ENCODE measurements at regions not wholly inside any gene's neighbourhood (a gene's known extent, or its start where the extent isn't known, plus 50 kb on each side); places are given as distances from the start of the nearest gene placed in this dataset.
"Not testable (repeated sequence)": the region's sequence is repeated elsewhere in the genome, so short reads cannot be mapped to it uniquely, and the experiment has no call there.

DNA sequence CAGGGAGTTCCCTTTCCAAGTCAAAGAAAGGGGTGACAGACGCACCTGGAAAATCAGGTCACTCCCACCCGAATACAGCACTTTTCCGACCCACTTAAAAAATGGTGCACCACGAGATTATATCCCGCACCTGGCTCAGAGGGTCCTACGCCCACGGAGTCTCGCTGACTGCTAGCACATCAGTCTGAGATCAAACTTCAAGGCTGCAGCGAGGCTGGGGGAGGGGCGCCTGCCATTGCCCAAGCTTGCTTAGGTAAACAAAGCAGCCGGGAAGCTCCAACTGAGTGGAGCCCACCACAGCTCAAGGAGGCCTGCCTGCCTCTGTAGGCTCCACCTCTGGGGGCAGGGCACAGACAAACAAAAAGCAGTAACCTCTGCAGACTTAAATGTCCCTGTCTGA is 277.8 kb upstream of the ARHGAP42 start:
- in situ Hi-C loops (cut with HindIII; ENCODE audit: low sequenced_read_pairs) = not testable (repeated sequence)

DNA sequence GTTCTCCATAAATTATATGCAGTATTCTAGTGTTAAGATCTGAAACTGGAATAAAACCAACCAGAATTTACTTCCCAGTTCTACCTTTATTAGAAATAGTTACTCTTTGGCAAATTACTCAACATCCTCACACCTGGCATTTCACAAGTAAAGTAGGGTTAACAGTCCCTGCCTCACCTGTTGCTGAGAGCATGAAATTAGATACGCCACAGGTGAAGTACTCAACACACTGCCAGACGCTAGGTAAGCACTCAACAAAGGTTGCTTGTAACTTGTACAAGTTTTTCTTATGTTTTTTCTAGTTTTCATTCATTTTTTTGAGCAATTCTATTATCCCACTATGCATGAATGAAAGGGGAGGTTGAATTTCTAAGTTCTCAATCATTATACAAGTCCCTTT is 267.6 kb upstream of the ARHGAP42 start:
- in situ Hi-C loops (cut with HindIII; ENCODE audit: low sequenced_read_pairs) = no loop called here

DNA sequence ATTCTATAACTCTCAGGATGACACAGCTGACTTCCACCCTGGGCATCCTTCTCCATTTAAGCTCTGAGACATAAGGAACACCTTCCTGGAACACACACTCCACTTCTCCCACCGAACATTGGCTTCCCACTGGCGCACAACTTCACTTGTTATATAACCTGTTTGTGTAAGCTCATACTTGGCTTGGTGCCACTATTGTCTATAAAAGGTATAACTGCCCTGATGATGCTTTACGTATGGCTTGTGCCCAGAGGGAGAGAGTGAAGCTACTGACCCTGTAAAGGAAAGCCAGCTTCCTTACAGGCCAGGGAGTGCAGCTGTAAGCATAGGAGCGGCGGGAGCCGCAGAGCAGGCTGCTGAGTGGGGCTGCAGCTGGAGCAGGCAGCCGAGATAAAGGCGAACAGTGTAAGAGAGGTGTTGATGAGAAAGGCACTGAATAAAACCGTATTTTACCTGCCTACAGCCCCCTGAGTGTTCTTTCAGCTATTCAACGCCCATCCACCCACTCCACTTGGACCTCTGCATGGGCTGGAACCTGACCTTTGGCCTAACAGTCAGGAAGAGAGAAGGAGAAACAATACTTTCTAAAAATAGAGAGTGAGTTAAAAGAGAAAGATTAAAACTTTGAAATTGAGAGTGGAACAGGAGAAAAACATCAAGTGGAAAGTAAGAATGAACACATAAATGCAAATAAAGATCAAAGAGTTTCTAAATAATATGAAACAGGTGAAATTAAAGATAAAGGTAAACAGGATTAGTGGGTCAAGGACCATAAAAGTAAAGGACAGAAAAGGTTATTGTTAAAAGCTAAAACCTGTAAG is 252.1 kb upstream of the ARHGAP42 start:
- in situ Hi-C loops (cut with HindIII; ENCODE audit: low sequenced_read_pairs) = no loop called here

DNA sequence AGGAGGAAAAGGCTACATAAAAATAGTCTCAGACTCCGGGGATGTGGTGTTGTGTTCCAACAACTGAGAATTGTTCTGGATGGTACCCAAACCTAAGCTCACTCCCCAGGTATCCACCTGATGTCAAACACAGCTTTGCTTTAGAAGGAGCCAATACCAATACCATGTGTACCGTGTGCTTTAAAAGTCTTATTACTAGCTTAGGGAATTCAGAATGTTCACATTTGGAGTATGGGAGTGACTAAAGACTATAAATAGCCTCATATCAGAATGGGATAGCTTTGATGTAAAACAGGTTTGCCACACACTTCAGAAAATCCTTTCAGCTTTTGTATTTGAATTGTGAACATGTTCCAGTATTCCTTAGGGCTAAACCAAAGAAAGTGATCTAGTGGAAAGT is 248.7 kb upstream of the ARHGAP42 start:
- in situ Hi-C loops (cut with HindIII; ENCODE audit: low sequenced_read_pairs) = no loop called here

DNA sequence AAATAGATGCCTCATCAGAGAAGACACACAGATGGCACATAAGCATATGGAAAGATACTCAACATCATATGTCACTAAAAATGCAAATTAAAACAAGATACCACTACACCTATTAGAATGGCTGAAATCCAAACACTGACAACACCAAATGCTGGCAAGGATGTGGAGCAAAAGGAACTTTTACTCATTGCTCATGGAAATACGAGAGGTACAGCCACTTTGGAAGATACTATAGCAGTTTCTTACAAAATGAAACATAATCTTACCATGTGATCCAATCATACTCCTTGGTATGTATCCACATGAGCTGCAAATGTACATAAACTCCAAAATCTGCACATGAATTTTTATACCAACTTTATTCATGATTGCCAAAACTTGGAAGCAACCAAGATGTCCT is 246.0 kb upstream of the ARHGAP42 start:
- in situ Hi-C loops (cut with HindIII; ENCODE audit: low sequenced_read_pairs) = no loop called here

DNA sequence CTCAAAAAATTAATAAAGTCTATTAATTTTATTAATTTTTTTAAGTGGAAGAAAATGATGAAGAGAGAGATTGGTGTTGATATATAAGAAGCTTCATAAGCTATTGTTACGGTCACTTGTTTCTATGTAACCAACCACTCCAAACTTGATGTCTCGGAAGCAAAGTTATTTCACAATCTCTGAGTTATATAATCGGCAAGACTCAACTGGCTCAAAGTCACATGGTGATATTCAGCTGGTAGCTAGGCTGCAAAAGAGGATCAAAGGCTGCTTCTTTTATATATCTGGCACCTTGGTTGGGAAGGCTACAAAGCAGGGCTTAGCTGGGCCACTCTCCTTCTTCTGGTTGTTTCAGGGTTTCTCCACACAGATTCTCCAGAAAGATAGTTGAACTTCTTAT is 245.1 kb upstream of the ARHGAP42 start:
- in situ Hi-C loops (cut with HindIII; ENCODE audit: low sequenced_read_pairs) = no loop called here

DNA sequence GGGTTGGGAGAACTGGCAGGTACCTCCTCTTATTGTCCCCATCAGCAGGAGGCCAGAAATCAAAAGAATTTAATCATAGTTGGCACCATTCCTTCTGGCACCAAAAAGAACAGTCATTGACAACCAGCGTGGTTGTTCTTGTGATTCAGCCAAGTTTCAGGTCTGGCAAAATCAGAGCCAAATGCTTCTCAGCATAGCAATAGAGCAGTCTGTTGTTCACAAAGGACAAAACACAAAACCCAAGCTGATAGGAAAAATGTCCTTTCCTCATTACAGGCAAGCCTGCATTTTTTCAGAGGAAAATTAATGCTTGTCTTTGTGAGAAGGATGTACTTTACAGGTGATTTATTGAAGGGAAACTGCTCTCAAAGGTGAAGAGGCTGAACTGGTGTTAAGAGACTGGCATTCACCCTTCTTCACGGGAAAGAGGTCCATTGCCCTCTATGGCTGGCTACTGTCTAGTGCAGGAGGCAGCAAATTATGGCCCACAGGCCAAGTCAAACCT is 241.8 kb upstream of the ARHGAP42 start:
- in situ Hi-C loops (cut with HindIII; ENCODE audit: low sequenced_read_pairs) = no loop called here

DNA sequence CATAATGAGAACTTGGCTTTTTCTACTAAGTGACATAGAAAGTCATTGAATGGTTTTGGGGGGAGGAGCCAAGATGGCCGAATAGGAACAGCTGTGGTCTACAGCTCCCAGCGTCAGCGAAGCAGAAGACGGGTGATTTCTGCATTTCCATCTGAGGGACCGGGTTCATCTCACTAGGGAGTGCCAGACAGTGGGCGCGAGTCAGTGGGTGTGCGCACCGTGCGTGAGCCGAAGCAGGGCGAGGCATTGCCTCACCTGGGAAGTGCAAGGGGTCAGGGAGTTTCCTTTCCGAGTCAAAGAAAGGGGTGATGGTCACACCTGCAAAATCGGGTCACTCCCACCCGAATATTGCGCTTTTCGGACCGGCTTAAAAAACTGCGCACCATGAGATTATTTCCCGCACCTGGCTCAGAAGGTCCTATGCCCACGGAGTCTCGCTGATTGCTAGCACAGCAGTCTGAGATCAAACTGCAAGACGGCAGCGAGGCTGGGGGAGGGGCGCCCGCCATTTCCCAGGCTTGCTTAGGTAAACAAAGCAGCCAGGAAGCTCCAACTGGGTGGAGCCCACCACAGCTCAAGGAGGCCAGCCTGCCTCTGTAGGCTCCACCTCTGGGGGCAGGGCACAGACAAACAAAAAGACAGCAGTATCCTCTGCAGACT is 235.2 kb upstream of the ARHGAP42 start:
- in situ Hi-C loops (cut with HindIII; ENCODE audit: low sequenced_read_pairs) = not testable (repeated sequence)

DNA sequence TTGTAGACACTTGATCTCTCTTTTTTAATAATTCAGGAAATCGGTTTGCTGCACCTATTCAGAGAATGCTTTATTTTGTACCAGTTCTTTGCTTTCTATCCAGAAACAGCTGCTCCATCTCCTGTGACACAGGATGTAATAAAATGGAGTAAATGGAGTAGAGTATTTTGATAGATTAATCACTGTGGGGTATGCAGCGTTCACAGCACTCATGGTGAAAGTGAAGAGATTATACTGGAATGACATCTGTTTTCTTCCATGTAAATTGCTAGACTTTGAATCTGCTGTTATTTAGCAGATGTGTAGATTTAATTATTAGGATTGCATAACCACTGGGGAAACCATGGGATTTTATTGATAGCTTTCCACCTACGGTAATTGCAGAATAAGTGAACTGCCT is 227.3 kb upstream of the ARHGAP42 start:
- in situ Hi-C loops (cut with HindIII; ENCODE audit: low sequenced_read_pairs) = no loop called here

DNA sequence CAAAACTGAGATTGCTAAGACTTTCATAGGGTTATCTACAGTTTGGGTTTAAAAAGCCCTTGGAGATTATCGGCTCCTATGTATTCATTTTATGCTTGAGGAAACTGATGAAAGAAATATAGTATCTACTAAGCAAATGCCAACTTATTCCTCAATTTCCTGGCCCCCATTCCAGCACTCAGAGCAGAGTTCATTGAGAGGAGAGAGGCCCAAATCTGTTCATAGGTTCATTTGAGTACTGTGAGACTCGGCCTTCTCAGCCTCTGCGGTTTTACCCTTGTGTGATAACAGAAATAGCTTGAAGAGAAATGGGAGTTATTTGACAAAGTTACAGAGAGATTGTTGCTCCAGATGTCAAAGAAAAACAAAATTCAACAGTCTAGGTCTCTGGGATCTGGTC is 226.7 kb upstream of the ARHGAP42 start:
- in situ Hi-C loops (cut with HindIII; ENCODE audit: low sequenced_read_pairs) = no loop called here

DNA sequence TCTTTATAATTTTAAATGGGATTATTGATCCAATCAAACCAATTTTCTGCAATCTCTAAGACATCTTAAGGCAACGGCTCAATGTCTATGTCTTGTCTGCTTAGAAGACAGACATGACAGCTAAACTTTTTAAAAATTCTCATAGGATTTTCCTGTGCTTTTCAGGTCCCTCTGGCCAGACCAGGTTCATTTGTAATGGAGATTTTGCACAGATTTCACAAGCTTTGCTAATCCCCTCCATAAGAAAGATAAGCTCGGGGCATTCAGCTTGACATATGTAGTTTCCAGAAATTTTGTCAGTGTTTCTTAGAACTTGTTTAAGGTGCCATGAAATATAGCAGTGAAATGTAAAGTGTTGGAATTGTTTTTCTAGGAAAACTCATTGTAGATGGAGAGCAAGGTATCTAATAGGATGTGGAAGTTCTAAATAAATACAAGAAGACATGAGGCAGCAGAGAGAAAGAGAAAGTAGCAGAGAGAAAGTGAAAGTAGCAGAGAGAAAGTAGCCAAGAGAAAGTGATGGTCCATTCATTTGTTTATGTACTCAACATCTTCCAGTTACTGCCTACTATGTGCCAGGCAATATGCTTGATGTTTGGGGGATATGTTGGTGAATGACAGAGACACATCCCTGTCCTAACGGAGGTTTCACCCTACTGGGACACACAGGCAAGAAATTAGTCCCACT is 219.1 kb upstream of the ARHGAP42 start:
- in situ Hi-C loops (cut with HindIII; ENCODE audit: low sequenced_read_pairs) = no loop called here

DNA sequence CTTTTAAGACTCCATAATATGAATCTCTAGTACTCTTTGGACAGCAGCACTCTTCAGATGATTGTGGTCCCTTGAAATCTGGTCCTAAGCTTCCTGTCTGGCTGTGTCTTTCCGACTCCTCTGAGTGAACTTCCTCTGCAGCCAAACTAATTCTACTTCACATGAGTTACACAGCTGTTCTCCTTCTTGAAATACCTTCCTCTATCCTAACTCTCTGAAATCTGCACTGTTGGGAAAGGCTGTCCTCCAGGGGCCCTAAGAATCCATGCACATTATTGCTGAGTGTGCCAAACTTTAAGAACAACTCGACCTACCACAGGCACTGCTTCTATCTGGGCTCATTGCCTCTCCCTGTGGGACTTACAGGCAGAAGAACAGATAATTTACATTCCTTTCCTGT is 217.3 kb upstream of the ARHGAP42 start:
- in situ Hi-C loops (cut with HindIII; ENCODE audit: low sequenced_read_pairs) = no loop called here

DNA sequence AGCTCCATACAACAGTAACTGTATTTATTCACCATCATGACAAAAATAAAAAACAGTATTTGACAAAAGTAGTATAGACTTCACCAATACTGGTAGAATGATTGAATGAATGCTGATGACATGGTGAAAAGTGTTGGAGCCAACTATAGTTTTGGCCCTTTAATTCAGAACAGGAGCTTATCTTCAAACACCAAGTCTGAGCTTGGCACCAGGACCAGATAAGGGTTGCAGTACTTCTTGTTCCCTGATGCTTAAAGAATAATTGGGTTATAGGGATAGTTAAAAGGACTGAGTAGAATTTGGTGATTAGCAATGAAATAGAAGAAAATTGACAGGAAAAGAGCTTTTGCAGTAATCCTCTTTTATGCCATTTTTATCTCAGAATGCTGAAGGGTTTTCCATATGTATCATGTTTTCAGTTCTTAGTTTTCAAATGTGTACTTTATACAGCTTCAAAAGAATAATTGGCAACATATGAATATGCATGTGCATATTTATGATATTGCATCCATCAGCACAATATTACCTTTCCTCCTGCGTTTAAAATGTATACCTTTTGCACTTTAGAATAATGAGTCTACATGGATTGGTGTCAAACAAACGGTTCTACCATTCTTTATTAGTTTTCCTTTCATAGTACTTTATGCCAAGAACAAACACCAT is 214.2 kb upstream of the ARHGAP42 start:
- in situ Hi-C loops (cut with HindIII; ENCODE audit: low sequenced_read_pairs) = no loop called here

DNA sequence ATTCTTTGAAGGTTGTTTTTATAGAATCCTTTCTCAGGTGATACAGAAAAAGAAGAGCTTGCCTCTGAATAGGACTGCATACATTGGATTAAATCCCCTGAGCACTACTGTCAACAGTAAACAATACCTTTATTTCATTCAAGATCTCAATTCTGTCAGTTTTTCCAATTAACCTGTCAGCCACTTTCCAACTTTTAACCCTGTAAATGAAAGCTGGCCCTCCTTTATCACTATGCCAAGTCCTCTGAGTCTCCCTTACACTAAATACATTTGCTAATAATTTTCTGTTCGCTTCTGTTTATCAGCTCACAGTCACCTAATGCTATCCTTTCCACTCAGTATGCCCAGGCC is 213.7 kb upstream of the ARHGAP42 start:
- in situ Hi-C loops (cut with HindIII; ENCODE audit: low sequenced_read_pairs) = no loop called here

DNA sequence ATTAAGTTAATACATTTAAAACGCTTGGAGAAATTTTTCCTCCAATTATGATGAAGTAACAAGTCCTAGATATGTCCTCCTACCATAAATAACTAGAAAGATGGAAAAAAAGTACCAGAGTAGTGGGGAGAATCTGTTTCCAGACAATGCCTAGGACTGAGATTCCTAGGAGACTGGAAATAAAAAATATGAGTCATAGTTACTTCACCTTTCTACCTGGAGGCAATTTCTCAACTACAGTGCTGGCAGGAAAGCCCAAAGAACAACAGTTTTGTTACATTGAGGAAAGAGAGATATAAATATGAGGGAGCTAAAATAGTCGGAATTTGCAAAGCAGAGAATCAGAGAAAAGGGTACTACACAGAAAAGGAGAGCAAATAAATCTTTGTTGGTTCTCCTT is 202.1 kb upstream of the ARHGAP42 start:
- in situ Hi-C loops (cut with HindIII; ENCODE audit: low sequenced_read_pairs) = no loop called here

DNA sequence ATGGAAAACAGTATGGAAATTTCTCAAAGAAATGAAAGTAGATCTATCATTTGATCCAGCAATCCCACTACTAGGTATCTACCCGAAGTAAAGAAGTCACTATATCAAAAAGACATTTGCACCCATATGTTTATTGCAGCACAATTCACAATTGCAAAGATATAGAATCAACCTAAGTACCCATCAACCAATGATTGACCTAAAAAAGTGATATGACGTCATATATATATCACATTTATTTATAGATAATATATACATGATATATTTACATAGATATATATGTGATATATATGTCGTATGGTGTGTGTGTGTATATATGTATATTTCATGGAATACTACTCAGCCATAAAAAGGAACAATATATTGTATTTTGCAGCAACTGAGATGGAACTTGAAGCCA is 188.3 kb upstream of the ARHGAP42 start:
- in situ Hi-C loops (cut with HindIII; ENCODE audit: low sequenced_read_pairs) = no loop called here

DNA sequence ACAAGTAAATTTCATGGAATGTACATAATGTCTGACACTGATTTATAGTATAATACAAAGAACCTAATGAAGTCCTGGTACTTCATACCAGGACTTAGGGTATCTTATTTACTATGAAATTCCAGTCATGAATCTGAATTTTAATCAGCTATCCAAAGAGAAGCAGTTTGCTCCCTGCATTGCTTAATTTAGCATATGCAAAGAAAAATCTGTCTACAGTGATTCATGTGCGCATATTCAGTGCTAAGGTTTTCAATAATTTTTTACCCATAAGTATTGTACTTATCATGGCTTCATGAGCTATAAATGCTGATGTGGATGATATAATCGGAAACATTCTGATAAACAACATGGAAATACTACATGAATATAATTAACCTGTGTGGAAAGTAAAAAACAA is 185.6 kb upstream of the ARHGAP42 start:
- in situ Hi-C loops (cut with HindIII; ENCODE audit: low sequenced_read_pairs) = no loop called here

DNA sequence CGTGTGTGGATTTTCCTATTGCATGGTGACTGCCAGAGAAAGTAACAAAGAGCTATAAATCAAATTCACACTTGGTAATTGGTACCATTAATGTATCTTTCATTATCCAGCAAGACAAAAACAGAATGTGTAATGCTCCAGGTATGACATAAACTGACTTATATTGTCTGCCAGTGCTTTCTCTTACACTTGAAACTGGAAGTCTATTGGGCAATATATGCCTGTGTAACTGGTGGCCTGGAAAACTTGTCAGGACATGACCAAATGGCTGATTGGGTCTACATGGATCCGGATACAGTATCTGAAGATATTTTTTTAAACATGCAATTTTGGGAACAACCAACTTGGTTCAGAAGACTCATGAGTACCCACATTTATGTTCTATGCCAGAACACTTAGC is 174.6 kb upstream of the ARHGAP42 start:
- in situ Hi-C loops (cut with HindIII; ENCODE audit: low sequenced_read_pairs) = no loop called here

DNA sequence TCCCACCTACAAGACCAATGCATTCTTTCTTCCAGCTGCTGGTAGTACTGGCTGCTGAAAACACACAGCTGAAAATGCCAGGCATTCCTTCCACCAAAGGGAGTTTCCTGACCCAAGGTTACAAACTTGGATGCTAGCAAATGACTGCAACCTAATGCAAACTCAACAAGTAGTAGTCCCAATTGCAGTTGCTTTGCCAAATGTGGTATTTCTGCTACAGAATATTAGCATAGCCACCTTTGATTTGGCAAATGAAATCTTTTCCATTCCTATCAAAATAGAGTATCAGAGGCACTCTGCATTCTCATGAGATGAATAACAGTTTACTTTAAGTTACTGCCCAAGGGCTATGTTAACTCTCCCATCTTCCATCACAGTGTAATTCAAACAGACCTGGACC is 172.0 kb upstream of the ARHGAP42 start:
- in situ Hi-C loops (cut with HindIII; ENCODE audit: low sequenced_read_pairs) = no loop called here

DNA sequence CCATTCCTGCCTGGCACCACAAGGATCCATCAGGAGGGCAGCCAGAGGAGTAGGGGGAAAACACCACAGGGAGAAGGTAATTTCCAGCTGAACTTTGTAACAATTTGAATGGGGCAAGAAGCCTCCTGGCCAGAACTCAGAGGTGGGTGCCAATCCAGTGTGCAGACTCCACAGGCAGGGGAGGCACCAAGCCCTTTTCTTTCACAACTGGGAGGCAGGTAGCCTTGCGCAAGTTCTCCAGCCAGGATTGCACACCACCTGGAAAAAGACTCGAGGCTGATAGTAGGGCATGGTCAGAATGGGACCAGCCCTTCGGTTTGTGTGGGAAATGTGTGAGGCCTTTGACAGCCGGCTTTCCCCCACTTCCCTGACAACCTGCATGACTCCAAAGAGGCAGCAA is 161.9 kb upstream of the ARHGAP42 start:
- in situ Hi-C loops (cut with HindIII; ENCODE audit: low sequenced_read_pairs) = no loop called here

DNA sequence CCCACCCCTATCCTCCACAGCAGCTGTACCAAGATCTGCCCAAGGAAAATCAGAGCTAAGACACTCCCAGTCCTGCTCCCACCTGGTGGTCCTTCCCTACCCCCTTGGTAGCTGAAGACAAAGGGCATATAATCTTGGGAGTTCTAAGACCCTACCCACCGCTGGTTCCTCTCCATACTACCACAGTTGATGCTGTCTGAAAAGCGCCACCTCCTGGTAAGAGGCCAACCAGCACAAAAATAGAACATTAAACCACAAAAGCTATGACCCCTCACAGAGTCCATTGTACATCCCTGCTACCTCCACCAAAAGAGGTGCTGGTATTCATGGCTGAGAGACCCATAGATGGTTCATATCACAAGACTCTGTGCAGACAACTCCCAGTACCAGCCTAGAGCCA is 161.5 kb upstream of the ARHGAP42 start:
- in situ Hi-C loops (cut with HindIII; ENCODE audit: low sequenced_read_pairs) = no loop called here

Data from endothelial cell of hepatic sinusoid (primary cell).